Peyer's patch (tissue), 4 donors: ENCODE measurements at regions not wholly inside any gene's neighbourhood (a gene's known extent, or its start where the extent isn't known, plus 50 kb on each side); places are given as distances from the start of the nearest gene placed in this dataset.

Source experiments
- POLR2A ChIP-seq, 2 donors: fragments of 450-650 bp; IDR thresholded peaks; one replicate each; pipeline ENCODE4 v1.5.1; 2017; ENCODE audit warnings: antibody characterized with exemption in 2 of 2, mild to moderate bottlenecking in 2 of 2, moderate library complexity in 2 of 2
- TF ChIP-seq, protein P1 (sequence below), 6 experiments: fragments of 450-650 bp in 4 of 6; fragments of 200-600 bp in 2 of 6; sonication (generic) in 1 of 6; IDR thresholded peaks; one replicate each; pipeline ENCODE4 v1.5.1; 2017 to 2019; ENCODE audit warnings: antibody characterized with exemption in 6 of 6, mild to moderate bottlenecking in 3 of 6, moderate library complexity in 1 of 6

DNA sequence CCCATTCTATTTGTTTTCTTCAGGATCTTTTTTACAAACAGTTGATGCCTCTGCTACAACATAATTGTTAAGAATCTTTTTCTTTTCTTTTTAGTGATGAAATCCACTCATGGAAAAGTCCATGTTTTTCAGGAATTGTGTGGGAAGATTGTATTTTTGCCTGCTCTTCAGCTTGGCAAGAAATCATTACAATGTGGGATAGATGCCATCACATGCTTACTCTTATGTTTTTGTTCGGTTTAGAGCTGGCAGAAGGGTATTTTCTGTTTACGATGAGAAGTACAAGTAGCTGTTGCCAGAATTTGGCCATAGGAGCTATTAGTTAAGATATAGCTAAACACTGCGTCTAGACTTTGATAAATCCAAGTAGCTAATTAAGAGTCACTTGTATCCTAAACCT lies 2585.3 kb downstream of the ARAP2 start:
- no peak for TF ChIP-seq POLR2A (IDR thresholded peaks at IDR 0.05)
- TF ChIP-seq, protein P1, sequence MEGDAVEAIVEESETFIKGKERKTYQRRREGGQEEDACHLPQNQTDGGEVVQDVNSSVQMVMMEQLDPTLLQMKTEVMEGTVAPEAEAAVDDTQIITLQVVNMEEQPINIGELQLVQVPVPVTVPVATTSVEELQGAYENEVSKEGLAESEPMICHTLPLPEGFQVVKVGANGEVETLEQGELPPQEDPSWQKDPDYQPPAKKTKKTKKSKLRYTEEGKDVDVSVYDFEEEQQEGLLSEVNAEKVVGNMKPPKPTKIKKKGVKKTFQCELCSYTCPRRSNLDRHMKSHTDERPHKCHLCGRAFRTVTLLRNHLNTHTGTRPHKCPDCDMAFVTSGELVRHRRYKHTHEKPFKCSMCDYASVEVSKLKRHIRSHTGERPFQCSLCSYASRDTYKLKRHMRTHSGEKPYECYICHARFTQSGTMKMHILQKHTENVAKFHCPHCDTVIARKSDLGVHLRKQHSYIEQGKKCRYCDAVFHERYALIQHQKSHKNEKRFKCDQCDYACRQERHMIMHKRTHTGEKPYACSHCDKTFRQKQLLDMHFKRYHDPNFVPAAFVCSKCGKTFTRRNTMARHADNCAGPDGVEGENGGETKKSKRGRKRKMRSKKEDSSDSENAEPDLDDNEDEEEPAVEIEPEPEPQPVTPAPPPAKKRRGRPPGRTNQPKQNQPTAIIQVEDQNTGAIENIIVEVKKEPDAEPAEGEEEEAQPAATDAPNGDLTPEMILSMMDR (IDR thresholded peaks at IDR 0.05): no peak
